Fibroblast of villous mesenchyme (primary cell): ENCODE measurements at regions not wholly inside any gene's neighbourhood (a gene's known extent, or its start where the extent isn't known, plus 50 kb on each side); places are given as distances from the start of the nearest gene placed in this dataset.

ENCODE experiments used
- DNase-seq: peaks from one replicate; pipeline ENCODE4 v3.0.0-alpha.2; 2010; ENCODE audit warnings: low read depth
- H3K4me3 ChIP-seq: 2 replicates; pipeline ENCODE4 v1.5.1; 2011; ENCODE audit warnings: low read depth, mild to moderate bottlenecking, low read length
- TF ChIP-seq, protein P1 (sequence below): IDR thresholded peaks from 2 replicates; pipeline ENCODE4 v1.5.1; 2012; ENCODE audit warnings: low read depth, mild to moderate bottlenecking, low read length; ENCODE audit not compliant: insufficient read depth

DNA sequence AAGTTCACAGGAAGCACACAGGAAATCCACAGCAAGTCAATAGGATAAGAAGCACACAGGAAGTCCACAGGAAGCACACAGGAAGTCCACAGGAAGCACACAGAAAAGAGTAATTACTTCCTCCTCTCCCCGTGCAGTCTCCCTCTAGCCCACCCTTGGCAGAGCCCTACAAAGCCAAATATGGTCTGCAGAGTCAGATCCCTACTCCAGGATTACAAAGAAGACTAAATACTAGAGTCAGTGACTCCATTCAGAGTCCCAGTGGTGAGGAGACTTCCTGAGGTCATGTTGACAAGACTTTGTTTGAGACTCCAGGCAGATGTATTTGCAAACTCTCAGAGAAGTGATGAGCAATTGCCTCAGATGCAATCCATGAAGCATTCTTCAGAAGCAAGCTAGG is 398.6 kb upstream of the AUTS2 start:
- no peak for DNase-seq
- no peak overlapping the region for H3K4me3 ChIP-seq

DNA sequence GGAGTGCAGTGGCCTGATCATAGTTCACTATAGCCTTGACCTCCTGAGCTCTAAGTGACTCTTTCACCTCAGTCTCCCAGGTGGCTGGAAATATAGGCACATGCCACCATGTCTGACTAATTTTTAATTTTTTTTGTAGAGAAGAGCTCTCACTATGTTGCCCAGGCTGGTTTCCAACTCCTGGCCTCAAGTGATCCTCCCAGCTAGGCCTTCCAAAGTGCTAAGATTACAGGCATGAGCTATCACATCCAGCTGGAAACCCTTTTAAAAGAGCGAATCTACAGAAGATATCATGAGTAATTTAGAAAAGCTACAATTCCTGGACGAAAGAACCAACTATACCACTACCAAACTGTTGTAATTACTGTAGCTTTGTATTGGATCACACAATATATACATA is 394.4 kb upstream of the AUTS2 start:
- no peak for DNase-seq
- TF ChIP-seq, protein P1, sequence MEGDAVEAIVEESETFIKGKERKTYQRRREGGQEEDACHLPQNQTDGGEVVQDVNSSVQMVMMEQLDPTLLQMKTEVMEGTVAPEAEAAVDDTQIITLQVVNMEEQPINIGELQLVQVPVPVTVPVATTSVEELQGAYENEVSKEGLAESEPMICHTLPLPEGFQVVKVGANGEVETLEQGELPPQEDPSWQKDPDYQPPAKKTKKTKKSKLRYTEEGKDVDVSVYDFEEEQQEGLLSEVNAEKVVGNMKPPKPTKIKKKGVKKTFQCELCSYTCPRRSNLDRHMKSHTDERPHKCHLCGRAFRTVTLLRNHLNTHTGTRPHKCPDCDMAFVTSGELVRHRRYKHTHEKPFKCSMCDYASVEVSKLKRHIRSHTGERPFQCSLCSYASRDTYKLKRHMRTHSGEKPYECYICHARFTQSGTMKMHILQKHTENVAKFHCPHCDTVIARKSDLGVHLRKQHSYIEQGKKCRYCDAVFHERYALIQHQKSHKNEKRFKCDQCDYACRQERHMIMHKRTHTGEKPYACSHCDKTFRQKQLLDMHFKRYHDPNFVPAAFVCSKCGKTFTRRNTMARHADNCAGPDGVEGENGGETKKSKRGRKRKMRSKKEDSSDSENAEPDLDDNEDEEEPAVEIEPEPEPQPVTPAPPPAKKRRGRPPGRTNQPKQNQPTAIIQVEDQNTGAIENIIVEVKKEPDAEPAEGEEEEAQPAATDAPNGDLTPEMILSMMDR: no peak

More for the DNA sequence above, 398.6 kb upstream of the AUTS2 start:
- TF ChIP-seq, protein P1: no peak

DNA sequence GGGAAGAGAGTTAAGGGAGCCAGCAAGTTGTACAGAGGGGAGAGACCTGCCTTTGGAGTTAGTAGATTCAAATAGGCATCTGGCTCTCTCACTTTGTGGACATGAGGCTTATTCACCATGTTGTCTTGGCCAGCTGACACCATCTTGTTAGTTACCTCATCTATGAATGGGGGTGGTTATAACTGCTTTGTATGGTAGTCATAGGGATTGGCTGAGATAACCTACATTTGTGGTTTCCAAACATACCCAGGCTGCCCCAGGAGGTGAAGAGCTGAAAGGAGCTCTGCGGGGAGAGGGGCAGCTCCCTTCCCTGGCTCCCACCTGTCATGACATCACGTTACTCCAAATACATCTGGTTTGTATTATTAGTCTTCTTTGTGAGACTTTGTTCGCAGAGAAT is 393.3 kb upstream of the AUTS2 start:
- no peak overlapping the region for H3K4me3 ChIP-seq
- DNase-seq: no peak
- TF ChIP-seq, protein P1: no peak

More for the DNA sequence above, 394.4 kb upstream of the AUTS2 start:
- H3K4me3 ChIP-seq: no peak overlapping the region

DNA sequence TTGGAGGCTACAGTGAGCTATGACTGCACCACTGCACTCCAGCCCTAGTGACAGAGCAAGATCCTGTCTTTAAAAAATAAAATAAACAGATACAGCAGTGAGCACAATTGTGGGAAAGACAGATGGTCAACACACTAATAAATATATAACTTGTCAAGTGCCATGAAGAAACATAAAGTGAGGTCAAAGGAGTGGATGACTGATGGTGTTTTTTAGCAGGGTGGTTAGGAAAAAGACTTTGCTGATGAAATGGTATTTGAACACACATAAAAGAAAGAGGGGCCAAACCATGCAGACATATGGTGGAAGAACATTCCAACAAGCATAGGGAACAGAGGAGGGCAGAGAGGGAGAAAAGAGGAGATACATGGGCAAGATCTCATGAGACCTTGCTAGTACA is 392.7 kb upstream of the AUTS2 start:
- no peak overlapping the region for H3K4me3 ChIP-seq
- TF ChIP-seq, protein P1: no peak
- no peak for DNase-seq

DNA sequence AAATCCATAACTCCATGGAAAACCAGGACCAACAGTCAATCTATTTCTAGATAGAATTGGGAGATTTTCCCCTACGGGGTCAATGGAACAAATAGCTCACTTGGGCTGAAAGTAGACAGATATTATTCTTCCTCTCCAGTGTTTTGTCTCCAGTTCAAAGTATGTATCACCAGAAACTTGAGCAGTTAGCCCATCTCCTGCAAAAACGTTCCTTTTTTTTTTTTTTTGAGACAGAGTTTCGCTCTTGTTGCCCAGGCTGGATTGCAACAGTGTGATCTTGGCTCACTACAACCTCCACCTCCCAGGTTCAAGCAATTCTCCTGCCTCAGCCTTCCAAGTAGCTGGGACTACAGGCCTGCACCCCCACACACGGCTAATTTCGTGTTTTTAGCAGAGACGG is 390.0 kb upstream of the AUTS2 start:
- TF ChIP-seq, protein P1: no peak
- H3K4me3 ChIP-seq: no peak overlapping the region
- no peak for DNase-seq

DNA sequence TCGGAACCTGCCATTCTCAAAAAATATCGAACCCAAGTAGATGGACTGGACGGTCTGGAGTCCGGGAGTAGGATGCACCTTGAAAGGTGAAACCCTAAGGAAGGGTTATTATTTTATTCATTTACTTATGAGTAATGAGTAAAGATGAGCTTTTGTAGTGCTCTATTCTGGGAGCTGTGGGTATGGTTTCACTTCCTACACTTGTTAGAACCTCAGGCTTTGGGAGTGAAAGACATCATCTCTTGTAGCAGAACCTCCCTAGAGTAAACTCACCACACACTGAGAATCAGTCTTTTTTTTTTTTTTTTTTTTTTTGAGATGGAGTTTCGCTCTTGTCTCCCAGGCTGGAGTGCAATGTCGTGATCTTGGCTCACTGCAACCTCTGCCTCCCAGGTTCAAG is 389.4 kb upstream of the AUTS2 start:
- no peak for DNase-seq
- TF ChIP-seq, protein P1: no peak
- H3K4me3 ChIP-seq: no peak overlapping the region

DNA sequence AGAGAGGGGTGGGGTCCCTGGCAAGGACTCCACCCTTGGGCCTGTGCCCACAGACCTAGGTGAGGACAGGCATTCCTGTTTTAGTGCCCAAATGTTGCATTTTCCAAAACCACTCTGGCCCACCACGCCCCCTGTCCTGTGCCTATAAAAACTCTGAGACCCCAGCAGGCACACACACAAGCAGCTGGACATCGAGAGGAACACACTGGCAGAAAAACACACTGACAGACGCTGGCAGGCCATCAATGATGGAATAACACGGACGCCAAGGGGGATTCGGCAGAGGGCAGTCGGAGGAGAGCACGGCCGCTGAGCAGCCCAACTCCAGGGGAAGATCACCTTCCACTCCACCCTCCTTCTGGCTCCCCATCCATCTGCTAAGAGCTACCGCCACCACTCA is 386.9 kb upstream of the AUTS2 start:
- H3K4me3 ChIP-seq: no peak overlapping the region
- no peak for DNase-seq
- TF ChIP-seq, protein P1: no peak
